HG02623 (cell line): ENCODE measurements at regions not wholly inside any gene's neighbourhood (a gene's known extent, or its start where the extent isn't known, plus 50 kb on each side); places are given as distances from the start of the nearest gene placed in this dataset.

Experiments
- ATAC-seq: cut with Tn5 transposase; IDR thresholded peaks from one replicate; pipeline ENCODE4 v1.9.1; 2021; ENCODE audit warnings: moderate library complexity; ENCODE audit not compliant: unreplicated experiment

- ATAC-seq, result no peak
These were observed 49.9 kb upstream of the LMCD1 start for GRCh38 chr3:8451696-8452095.
